ENCODE measurements at regions not wholly inside any gene's neighbourhood (a gene's known extent, or its start where the extent isn't known, plus 50 kb on each side); places are given as distances from the start of the nearest gene placed in this dataset.
A peak's percentile ranks its signal among the peaks of the same experiment; 100 is the strongest.

- no peak for TF ChIP-seq ZNF331 (CRISPR knock-in tag; IDR thresholded peaks at IDR 0.05; ENCODE audit: low read depth)
- TF ChIP-seq CTCF (conservative IDR thresholded peaks at IDR 0.05; ENCODE audit: low read depth in 2 of 2) = no peak
Measured at GRCh38 chr13:105541565-105541964, 993.9 kb downstream of the EFNB2 start (continued).

GRCh38 chr13:105538346-105538745 lies 997.1 kb downstream of the EFNB2 start:
- H2AFZ ChIP-seq = no peak overlapping the region
- H4K20me1 ChIP-seq (replicated peaks; ENCODE audit: insufficient read depth) = no peaks in the 10 kb centered on the region
- DNase-seq (ENCODE audit: low spot score) (peak; percentile 41), ATAC-seq (peak; percentile 49; the same call in 2 of the 3 replicates)
- Mint-ChIP-seq H3K27me3 (ENCODE audit: insufficient read depth, low read depth, poor library complexity) (no peaks in the 10 kb centered on the region), H3K9me3 (no peaks in the 10 kb centered on the region), H3K4me1 (peaks cover 16% of the 10 kb centered on the region), H3K4me3 (no peak overlapping the region; the same call in 2 of the 3 replicates), H3K27ac (peak overlapping the region; percentile 87; the same call in 1 of the 2 replicates), H3K36me3 (ENCODE audit: low read depth) (no peaks in the 10 kb centered on the region)
- peaks cover 9% of the 10 kb centered on the region for H3K9me2 ChIP-seq (ENCODE audit: insufficient read depth)
- no peak overlapping the region for H3K27ac ChIP-seq (ENCODE audit: low read depth)
- H3K4me3 ChIP-seq = no peak overlapping the region
- H3K36me3 ChIP-seq (ENCODE audit: insufficient read depth) = no peaks in the 10 kb centered on the region
- no peak overlapping the region for H3K4me2 ChIP-seq
- no peaks in the 10 kb centered on the region for H3K79me2 ChIP-seq (replicated peaks; ENCODE audit: insufficient read depth)
- H3K27me3 ChIP-seq (ENCODE audit: insufficient read depth) = no peaks in the 10 kb centered on the region
- no peaks in the 10 kb centered on the region for H3F3A ChIP-seq (replicated peaks; ENCODE audit: low read depth)
- H3K4me1 ChIP-seq (ENCODE audit: insufficient read depth) = peaks cover 16% of the 10 kb centered on the region
- TF ChIP-seq EZH2phosphoT487 (IDR thresholded peaks at IDR 0.05; ENCODE audit: unreplicated experiment) (no peak), ETS1 (IDR thresholded peaks at IDR 0.05) (no peak), ZNF331 (CRISPR knock-in tag; IDR thresholded peaks at IDR 0.05; ENCODE audit: low read depth) (no peak), POLR2AphosphoS5 (IDR thresholded peaks at IDR 0.05; ENCODE audit: low read depth) (no peak), EZH2 (IDR thresholded peaks at IDR 0.05; ENCODE audit: low read depth, unreplicated experiment) (no peak), CTCF (conservative IDR thresholded peaks at IDR 0.05; ENCODE audit: low read depth in 2 of 2) (no peak), NANOG (IDR thresholded peaks at IDR 0.05; ENCODE audit: borderline replicate concordance) (no peak), REST (IDR thresholded peaks at IDR 0.05; ENCODE audit: unreplicated experiment) (no peak), CREB1 (CRISPR knock-in tag; IDR thresholded peaks at IDR 0.05; ENCODE audit: low read depth) (no peak), ZNF462 (CRISPR knock-in tag; IDR thresholded peaks at IDR 0.05) (no peak)

Data from GM23338 (cell line).